LoVo (cell line): ENCODE measurements at regions not wholly inside any gene's neighbourhood (a gene's known extent, or its start where the extent isn't known, plus 50 kb on each side); places are given as distances from the start of the nearest gene placed in this dataset.
"Not testable (repeated sequence)": the region's sequence is repeated elsewhere in the genome, so short reads cannot be mapped to it uniquely, and the experiment has no call there.

Experiments
- DNase-seq: peaks from one replicate; pipeline ENCODE4 v3.0.0-alpha.2; 2016; ENCODE audit warnings: low spot score

DNA sequence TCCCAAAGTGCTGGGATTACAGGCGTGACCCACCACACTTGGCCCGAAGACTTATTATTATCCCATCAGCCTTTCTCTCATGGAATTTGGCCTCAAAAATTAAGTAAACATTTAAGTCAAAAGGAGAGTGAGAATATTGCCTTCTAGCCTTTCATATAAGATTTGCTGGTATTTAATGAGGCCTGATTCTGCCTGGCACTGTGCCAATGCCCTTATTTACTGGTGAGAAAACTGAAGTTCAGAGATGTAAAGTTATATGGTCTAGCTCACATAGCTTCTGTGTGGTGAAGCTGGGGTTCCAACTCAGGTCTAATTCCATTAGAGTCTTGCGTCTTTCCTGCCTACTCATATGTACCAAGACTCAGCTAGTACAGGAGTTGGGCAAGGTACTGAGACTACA lies 260.2 kb downstream of the SDHAF3 start:
- DNase-seq = no peak

DNA sequence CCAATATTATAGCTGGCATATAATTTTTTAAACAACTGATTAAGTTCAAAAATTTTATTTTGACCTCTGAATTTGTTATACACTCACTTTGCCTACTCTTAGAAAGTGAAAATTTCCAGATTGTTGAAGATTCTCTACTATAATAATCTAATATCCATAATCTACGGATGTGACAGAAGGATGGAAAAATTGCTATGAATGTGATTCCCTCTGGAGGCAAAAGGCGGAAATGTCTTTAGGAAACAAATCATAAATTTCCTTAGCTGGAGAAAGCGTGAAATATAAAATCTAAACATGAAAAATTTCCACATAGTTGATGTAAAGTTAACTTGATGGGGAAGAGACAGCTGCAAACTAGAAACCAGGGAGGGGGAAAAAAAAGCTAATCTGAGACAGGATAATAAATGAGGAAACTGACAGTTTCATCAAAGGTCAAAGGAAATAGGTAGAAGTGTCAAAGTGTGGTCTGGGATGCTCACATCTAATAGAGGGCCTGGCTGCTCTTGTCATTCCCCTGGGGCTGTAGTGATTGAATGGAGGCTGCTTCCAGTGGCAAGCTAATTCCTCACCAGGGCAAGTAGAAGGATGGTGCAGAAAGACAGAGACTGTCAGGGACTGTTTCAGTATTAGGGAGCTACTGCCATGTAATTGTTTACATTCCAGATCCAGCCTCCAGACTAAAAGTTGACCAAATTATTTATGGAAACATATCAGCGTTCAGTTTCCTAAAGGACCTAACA lies 264.5 kb downstream of the SDHAF3 start:
- no peak for DNase-seq

DNA sequence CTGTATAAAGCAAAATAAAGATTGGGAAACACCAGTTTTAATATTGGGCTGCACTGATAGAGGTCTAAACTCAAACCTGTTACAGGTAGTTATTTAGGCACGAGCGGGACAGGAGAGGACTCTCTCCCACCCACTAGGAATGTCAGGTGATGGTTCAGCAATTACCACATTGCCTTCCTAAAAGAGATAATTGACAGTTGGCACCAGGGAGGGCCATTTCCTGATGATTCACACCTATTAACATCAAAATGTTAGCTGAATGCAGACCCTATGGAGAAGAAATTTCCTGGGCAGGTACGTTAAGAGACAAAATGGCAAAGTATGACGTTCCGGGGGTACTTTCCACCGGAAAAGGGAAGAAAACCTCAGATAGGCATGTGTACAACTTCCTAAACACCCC lies 272.6 kb downstream of the SDHAF3 start:
- DNase-seq = no peak

DNA sequence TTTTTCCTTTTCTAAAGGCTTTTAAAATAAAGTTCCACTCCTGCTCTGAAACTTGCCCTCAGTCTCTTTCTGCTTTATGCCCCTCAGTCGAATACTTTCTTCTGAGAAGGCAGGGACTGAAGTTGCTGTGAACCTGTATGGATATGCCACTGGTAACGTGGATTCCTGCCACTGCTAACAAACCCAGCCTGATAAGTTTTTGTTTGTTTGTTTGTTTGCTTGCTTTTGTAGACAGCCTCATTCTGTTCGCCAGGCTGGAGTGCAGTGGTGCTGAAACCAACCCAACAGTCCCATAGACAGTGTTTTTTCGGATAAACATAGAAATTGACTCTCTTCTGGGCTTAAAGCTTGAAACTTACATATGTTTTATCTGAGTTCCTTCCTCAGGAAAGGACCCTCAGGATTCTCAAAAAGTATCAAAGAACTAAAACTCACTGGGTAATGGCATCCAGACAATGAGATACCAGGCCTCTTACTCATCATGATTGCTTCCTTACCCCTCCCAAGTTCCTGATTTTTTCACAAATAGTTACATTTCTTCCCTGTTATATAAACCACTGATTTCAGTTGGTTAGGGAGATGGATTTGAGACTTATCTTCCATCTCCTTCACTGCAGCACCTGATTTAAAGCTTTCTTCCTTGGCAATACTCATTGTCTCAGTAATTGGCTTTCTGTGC lies 273.6 kb downstream of the SDHAF3 start:
- DNase-seq = no peak

DNA sequence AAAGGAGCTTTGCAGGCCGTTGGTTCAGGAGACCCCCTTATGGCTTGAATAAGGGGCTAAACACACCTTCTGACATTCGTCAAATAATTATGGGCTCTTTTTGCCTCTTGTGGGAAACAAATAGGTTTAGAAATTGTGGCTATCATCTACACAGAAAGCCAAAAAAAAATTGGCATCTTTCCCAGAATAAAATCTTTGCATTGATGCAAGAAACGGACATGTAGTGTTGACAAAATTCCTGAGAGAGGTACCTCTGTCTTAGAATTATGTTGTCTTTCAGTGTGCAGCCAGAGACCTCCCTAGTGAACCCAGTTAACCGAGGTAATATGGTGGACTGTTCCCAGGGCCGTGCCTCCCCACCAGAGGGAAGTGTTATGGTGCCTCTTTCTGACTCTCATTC lies 283.9 kb downstream of the SDHAF3 start:
- DNase-seq = no peak

DNA sequence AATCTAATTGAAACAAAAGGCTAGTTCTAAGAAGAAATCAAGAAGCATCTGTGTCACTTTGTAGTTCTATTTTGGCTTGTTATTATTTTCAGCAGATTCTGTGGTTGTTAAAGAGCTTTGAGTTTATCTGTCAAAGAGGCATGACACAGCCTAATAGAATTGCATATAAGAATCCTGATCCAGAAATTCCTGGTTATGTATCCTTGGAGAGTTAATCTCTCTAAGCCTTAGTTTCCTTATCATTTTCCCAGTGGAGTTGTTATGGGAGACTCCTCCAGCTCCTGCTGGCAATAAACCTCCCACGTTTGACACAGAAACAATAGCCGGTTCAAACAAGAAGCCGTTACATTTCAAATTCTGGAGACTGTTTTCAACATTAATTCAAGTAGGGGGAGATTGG lies 288.3 kb downstream of the SDHAF3 start:
- no peak for DNase-seq

DNA sequence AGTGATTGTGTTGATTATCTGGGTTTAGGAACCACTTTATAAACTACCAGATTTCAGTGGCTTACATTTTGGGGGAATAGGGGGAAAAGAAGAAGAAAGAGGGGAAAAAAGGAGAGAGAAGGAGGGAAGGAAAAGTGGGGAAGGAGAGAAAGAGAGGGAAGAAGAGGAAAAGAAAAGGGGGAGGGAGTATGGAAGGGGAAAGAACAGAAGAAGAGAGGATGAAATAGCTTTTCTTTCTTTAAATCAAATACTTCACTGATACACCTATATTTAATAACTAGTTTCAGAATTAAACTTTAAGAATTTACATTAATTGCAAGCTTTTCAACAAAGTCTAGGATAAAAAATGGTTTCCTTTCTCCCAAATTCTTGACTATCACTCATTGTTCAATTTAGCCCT lies 289.6 kb downstream of the SDHAF3 start:
- DNase-seq = no peak

DNA sequence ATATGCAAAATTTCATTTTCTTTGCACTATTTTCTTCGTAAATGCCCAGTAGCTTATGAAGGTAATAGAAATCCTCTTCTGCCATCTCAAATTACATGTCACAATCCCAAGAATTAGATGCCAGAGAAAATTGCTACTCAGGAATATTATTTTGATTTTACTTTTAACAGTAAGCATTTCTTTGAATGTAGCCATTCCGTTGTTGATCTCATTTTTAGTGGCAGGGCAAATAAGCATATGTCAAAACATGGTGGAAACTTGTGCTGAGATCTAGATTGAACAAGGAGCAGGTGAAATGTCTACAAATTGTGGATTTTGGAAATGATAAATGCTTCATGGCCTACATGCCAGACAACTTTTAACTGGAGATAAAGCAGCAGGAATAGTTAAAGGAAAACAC lies 291.8 kb downstream of the SDHAF3 start:
- DNase-seq = no peak

DNA sequence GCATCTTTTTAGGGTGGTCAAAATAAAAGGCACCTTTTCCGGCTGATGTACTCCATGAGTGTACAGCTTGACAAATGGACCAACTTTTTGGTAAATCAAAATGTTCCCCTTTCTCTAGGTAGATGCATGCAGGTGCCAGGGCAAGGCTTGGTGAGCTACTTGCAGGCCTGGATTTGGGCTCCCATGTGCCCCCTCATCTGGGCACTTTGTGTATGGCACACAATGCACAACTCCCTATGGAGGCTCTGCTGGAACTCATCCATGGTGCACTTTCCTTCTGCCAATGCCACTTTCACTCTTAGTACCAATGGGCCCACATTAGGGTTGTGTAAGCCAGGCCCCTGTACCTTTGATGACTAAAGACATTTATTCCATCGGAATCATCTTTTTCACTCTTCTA lies 300.8 kb downstream of the SDHAF3 start:
- DNase-seq = no peak

DNA sequence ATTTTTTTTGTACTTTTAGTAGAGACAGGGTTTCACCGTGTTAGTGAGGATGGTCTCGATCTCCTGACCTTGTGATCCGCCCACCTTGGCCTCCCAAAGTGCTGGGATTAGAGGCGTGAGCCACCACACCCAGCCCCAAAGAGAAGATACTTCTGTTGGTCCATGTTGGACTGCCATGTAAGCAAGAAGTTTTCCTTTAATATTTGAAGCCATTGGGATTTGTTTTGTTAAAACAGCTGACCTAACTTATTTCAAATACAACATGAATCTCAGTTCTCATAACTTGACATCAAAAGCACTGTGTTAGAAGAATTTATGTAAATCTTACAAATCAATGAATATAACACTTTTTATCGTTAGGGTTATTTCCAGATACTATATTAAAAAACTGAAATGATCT lies 302.4 kb downstream of the SDHAF3 start:
- DNase-seq = no peak

DNA sequence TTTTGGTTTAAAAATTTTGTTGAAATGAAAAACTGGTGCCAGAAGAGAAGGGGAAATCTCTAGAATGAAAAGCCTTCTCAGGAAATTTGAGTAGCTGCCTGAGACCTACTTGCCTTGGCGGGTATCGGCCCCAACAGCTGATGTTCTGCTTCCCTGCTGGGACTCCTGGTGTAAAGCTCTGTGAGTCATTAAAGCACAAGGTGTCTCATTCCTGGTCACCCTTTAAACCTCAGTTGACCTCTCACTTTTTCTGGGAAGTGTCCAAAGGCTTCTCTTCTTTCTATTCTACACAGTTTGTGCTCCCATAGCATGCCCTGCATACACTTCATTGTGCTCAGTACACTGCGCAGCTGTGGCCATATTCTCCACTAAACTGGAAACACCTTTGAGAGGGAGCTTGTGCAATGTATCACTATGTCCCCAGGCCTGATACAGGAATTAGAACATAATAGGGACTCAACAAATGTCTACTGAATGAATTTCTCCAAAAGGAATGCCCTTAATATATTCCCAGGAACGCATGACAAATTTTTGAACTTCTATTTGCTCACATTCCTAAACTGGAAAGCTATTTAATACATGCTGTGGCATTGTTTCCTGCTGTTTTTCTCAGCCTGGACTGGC lies 303.9 kb downstream of the SDHAF3 start:
- DNase-seq = no peak

DNA sequence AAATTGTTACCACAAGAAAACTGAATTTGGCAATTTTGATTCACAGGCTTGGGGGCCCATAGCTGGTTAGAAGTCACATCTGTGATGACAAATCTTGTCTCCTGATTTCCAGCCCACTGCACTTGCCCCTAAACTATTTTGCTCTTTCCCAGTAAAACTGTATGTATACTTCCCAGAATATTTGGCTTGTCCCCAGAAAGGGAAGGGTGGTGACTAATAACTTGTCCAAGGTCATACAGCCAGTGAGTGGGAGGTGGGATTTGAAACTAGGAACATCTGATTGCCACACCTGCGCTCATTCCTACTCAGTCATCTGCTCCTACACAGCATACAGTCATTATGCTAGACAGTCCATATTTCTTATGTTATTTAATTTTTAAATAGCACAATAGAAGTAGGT lies 304.5 kb downstream of the SDHAF3 start:
- no peak for DNase-seq

DNA sequence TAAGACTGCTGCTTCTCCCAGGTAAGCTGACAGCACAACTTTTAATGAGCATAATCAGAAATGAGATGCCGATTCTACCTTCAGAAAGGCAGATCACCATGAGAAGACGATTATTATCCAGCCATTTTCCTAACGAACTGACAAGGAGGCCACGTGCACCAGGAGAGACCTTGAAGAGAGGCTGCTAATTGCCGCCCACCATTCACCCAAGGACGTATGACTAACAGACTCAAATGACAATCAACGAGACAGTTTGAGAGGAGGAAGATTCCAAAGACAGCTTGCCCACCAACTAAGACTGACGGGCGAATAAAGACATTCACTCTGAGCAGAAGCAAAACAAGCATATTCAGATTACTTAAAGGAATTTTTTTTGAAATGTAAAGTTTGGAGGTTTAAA lies 301.9 kb upstream of the TAC1 start:
- no peak for DNase-seq

DNA sequence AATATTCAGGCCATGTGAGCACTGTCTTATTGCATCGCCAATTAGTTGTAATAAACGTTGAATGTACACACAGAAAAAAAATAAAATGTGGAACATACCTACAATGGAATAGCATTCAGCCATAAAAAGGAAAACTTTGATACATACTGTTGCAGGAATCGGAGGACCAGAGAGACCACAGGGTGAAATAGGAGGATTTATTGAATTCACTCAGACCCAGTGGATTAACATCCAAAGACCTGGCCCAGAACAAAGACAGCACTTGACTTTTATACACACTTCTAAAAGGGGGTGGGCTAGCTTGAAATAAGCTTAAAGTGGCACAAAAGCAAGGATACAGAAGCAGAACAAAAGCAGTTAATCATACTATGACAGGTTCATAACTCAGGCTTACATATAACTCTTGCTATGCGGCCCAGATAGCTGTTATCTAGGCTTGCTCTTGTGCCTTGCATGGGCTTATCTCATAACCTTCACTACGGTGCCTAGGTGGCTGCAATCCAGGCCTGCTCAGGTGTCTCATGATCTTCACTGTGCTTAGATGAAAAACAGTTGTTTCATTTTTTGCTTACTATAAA lies 292.2 kb upstream of the TAC1 start:
- DNase-seq = no peak

DNA sequence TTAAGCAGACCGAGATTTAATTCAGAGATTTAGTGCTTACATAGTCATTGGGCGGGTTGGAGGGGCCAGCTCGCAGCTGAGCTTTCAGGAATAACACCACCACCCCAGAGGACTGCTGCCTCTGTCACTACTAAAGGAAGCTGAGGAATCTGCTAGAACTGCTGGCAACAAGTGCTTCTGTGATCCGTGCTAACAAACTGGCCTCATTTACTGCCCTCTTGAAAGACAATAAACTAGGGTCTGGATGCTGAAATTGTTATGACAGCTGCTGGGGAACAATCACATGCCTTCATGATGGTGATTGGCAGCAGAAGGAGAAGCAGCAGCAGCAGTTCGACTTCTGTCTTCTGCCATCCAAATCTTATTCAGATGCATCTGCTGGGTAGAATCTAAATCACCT lies 285.5 kb upstream of the TAC1 start:
- no peak for DNase-seq

DNA sequence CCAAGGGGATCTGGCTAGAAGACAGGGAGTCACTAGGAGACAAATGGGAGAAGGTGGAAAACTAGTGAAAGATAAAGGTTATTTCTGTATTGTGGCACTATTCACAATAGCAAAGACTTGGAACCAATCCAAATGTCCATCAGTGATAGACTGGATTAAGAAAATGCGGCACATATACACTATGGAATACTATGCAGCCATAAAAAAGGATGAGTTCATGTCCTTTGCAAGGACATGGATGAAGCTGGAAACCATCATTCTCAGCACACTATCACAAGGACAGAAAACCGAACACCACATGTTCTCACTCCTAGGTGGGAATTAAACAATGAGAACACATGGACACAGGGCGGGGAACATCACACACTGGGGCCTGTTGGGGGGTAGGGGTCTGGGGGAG lies 282.4 kb upstream of the TAC1 start:
- DNase-seq = not testable (repeated sequence)

DNA sequence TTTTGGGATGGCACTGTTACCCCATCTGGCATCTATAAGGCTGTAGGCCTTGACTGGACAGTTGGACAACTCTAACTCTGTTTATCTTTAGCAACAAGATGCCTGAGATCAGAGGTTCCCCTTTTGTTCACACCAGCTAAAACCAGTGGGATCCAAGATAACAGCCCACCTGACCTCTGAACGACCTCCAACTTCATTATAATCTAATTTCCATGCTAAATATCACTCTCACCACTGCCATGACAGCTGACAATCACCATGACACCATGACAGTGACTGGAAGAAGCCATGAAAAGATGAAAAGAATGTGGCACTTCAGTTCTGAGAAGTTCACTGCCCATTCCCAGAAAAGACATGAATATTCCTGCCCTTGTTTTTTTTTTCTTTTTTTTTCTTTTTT lies 281.4 kb upstream of the TAC1 start:
- no peak for DNase-seq

DNA sequence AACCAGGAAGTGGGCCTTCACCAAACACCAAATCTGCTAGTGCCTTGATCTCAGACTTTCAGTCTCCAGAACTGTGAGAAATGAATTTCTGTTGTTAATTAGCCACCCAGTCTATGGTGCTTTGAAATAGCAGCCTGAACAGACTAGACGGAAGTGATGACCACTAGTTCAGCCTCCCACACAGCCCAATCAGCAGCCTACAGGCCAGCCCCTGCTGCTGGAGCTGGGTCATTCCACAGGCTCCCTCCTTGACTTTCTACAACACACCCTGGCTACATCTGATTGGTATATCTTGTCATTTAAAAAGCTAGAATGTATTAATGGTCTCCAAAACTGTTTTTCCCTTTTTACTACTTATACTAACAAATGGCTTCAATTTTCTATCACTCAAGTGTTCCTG lies 277.2 kb upstream of the TAC1 start:
- no peak for DNase-seq

DNA sequence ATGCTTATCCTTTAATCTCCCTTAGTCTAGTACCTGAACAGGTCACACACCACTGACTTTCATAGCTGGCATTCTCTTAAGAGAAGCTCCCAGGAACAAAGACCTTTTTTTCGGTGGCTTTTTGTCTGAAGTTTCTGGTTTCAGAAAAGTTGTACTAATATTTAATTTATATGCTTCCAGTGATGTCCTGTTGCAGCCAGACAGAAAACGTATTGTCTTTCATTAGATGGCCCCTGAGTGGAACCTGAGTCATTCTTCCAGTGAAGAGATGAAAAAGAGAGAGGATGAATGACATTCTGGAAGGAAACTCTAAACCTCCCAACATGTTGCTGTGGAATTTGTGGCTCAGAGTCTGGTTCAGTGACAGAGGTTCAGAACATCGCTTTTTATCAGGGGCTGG lies 274.8 kb upstream of the TAC1 start:
- DNase-seq = no peak

DNA sequence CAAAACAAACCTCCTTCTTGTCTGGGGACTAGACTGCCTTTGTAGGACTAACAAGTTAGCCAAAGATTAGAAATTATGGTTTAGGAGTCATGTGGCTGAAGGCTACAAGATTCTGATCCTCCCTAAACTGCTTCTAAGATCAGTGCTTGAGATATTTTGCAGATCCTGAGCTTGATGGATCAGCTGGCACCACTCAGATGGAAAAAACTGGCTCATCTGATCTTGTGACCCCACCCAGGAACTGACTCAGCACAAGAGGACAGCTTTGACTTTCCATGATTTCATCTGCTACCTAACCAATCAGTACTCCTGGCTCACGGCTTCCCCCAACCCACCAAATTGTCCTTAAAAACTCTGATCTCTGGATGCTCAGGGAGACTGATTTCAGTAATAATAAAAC lies 271.5 kb upstream of the TAC1 start:
- no peak for DNase-seq

DNA sequence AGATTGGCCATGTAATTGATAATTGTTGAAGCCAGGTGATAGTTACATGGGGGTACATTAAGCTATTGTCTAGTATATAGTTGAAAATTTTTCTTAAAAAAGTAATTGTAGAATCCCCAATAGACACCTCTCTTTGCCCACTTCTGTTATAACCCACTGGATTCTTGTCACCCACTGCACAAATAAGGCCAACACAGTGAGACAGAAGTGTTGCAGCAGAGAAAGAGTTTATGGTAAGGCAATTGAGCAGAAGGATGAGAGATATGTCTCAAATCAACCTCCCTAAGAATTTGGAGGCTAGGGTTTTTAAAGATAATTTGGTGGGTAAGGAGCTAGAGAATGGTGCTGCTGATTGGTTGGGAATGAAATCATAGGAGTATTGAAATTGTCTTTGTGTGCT lies 270.3 kb upstream of the TAC1 start:
- no peak for DNase-seq

DNA sequence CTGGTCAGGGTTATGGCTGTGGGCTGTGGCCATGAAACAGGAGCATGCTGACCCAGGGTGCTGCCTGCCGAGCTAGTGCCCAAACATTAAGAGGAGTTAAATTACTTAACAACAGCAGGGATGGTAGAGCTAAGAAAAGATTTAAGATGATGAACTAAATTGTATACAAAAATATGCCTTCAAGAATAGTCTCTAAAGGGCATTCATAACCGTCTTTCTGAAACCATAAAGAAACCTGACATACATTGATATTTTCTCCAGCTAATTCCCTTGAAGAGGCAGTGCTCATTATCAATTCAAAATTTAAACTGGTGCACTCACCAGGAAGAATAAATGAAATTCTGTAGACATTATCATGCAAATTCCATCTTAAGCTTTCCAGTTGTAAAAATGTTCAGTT lies 265.8 kb upstream of the TAC1 start:
- no peak for DNase-seq

DNA sequence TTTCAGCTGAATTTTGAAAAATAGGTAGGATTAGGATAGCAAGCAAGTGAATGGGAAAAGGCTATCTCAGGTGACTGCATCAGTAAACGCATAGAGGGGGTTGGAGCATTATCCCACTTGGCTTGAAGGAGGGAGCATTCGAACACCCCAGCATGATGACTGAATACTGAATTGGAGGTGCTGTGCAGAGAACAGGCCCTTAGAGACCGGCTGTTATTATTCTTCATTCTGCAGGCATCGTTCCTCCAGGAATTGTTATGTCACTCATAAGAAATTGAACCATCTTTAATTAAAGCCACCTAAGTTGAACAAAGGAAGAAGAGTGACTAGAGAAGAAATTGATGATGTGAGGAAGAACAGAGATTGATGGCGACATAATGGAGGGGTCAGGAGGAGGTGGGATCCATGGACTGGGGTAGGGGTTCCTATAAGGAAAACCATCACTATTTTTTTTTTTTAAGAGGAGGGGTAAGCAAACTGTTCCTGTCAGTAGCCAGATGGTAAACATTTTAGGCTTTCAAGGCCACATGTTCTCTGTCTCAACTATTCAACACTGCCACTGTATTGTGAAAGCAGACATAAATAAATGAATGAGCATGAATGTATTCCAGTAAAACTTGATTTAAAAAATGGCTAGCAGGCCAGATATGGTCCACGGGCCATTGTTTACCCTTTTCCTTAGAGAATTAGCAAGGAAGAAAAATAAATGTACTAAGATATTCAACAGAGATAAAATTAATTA lies 264.7 kb upstream of the TAC1 start:
- DNase-seq = no peak
